ENCODE measurements at regions not wholly inside any gene's neighbourhood (a gene's known extent, or its start where the extent isn't known, plus 50 kb on each side); places are given as distances from the start of the nearest gene placed in this dataset.

GRCh38 chr5:3429962-3430361 is 165.7 kb upstream of the IRX1 start:
- FAIRE-seq: no peak

GRCh38 chr5:3428334-3428733 is 167.3 kb upstream of the IRX1 start:
- H3K4me3 ChIP-seq (ENCODE audit: low read depth, low read length): no peak overlapping the region
- H3K36me3 ChIP-seq (ENCODE audit: control insufficient read depth, insufficient read depth, low read length): no peaks in the 10 kb centered on the region
- TF ChIP-seq CTCF (IDR thresholded peaks at IDR 0.05; ENCODE audit: insufficient read depth, low read length, severe bottlenecking): no peak
- H3K27me3 ChIP-seq (ENCODE audit: control insufficient read depth, insufficient read depth, low read length): no peaks in the 10 kb centered on the region
- FAIRE-seq: no peak
- no peak for DNase-seq (ENCODE audit: low read depth)

More at GRCh38 chr5:3429962-3430361, 165.7 kb upstream of the IRX1 start:
- no peak overlapping the region for H3K4me3 ChIP-seq (ENCODE audit: low read depth, low read length)
- no peaks in the 10 kb centered on the region for H3K36me3 ChIP-seq (ENCODE audit: control insufficient read depth, insufficient read depth, low read length)
- no peak for TF ChIP-seq CTCF (IDR thresholded peaks at IDR 0.05; ENCODE audit: insufficient read depth, low read length, severe bottlenecking)
- no peak for DNase-seq (ENCODE audit: low read depth)
- H3K27me3 ChIP-seq (ENCODE audit: control insufficient read depth, insufficient read depth, low read length): no peaks in the 10 kb centered on the region

GRCh38 chr5:3424946-3425345 is 170.7 kb upstream of the IRX1 start:
- no peak for DNase-seq (ENCODE audit: low read depth)
- no peak overlapping the region for H3K4me3 ChIP-seq (ENCODE audit: low read depth, low read length)
- no peak for TF ChIP-seq CTCF (IDR thresholded peaks at IDR 0.05; ENCODE audit: insufficient read depth, low read length, severe bottlenecking)
- no peaks in the 10 kb centered on the region for H3K27me3 ChIP-seq (ENCODE audit: control insufficient read depth, insufficient read depth, low read length)
- no peaks in the 10 kb centered on the region for H3K36me3 ChIP-seq (ENCODE audit: control insufficient read depth, insufficient read depth, low read length)
- no peak for FAIRE-seq

GRCh38 chr5:3417376-3417943 is 178.2 kb upstream of the IRX1 start:
- DNase-seq (ENCODE audit: low read depth) (no peak), FAIRE-seq (no peak)
- Histone ChIP-seq H3K27me3 (ENCODE audit: control insufficient read depth, insufficient read depth, low read length) (no peaks in the 10 kb centered on the region), H3K36me3 (ENCODE audit: control insufficient read depth, insufficient read depth, low read length) (no peaks in the 10 kb centered on the region), H3K4me3 (ENCODE audit: low read depth, low read length) (no peak overlapping the region)
- no peak for TF ChIP-seq CTCF (IDR thresholded peaks at IDR 0.05; ENCODE audit: insufficient read depth, low read length, severe bottlenecking)

GRCh38 chr5:3414371-3414770 is 181.3 kb upstream of the IRX1 start:
- no peak for FAIRE-seq
- no peaks in the 10 kb centered on the region for H3K36me3 ChIP-seq (ENCODE audit: control insufficient read depth, insufficient read depth, low read length)
- no peak overlapping the region for H3K4me3 ChIP-seq (ENCODE audit: low read depth, low read length)
- no peak for TF ChIP-seq CTCF (IDR thresholded peaks at IDR 0.05; ENCODE audit: insufficient read depth, low read length, severe bottlenecking)
- no peak for DNase-seq (ENCODE audit: low read depth)
- H3K27me3 ChIP-seq (ENCODE audit: control insufficient read depth, insufficient read depth, low read length): no peaks in the 10 kb centered on the region

GRCh38 chr5:3412146-3412545 is 183.5 kb upstream of the IRX1 start:
- no peak overlapping the region for H3K4me3 ChIP-seq (ENCODE audit: low read depth, low read length)
- no peak for TF ChIP-seq CTCF (IDR thresholded peaks at IDR 0.05; ENCODE audit: insufficient read depth, low read length, severe bottlenecking)
- FAIRE-seq: no peak

More at GRCh38 chr5:3412146-3412545, 183.5 kb upstream of the IRX1 start:
- no peak for DNase-seq (ENCODE audit: low read depth)
- Histone ChIP-seq H3K36me3 (ENCODE audit: control insufficient read depth, insufficient read depth, low read length) (no peaks in the 10 kb centered on the region), H3K27me3 (ENCODE audit: control insufficient read depth, insufficient read depth, low read length) (no peaks in the 10 kb centered on the region)
